Caco-2 (cell line): ENCODE measurements at regions not wholly inside any gene's neighbourhood (a gene's known extent, or its start where the extent isn't known, plus 50 kb on each side); places are given as distances from the start of the nearest gene placed in this dataset.

Experiments
- BruUV-seq: library from RNA; stranded (reverse); fragments of 400-500 nt; replicated peaks from 2 replicates; lab custom pipeline; 2021; lab: Mats Ljungman, UMichigan
- CTCF ChIA-PET: fragments of 300-600 bp; sonication (Branson Sonifier 250); formaldehyde crosslinking; loops from one replicate; lab custom pipeline; 2022; ENCODE audit warnings: antibody characterized with exemption; lab: Charles Lee
- POLR2A ChIA-PET: fragments of 300-600 bp; sonication (Branson Sonifier 250); formaldehyde crosslinking; loops from one replicate; lab custom pipeline; 2022; ENCODE audit warnings: antibody characterized with exemption; lab: Charles Lee
- DNase-seq, 2 experiments: peaks; one replicate each; pipeline versions ENCODE4 v3.0.0 to v3.0.0-alpha.2; 2020 to 2022
- H3K27me3 ChIP-seq: replicated peaks from 2 replicates; pipeline ENCODE4 v1.6.0; 2011; ENCODE audit warnings: low read length; ENCODE audit not compliant: control insufficient read depth, insufficient read depth
- H3K36me3 ChIP-seq: 2 replicates; pipeline ENCODE4 v1.5.1; 2011; ENCODE audit warnings: low read length; ENCODE audit not compliant: control insufficient read depth, insufficient read depth
- H3K4me1 ChIP-seq: fragments of 250-450 bp; sonication (Bioruptor Pico); 2 replicates; pipeline ENCODE4 v1.5.1; 2020; ENCODE audit warnings: mild to moderate bottlenecking
- H3K4me3 ChIP-seq: 2 replicates; pipeline ENCODE4 v1.5.1; 2011; ENCODE audit warnings: low read depth, mild to moderate bottlenecking, control low read depth, low read length
- H3K9me3 ChIP-seq: fragments of 250-450 bp; sonication (Bioruptor Pico); 2 replicates; pipeline ENCODE4 v1.5.1; 2020; ENCODE audit warnings: mild to moderate bottlenecking, moderate library complexity
- H3K27ac Mint-ChIP-seq: one replicate; pipeline ENCODE4 v1.8.0; 2022; ENCODE audit warnings: mixed read lengths; ENCODE audit not compliant: unreplicated experiment
- H3K27me3 Mint-ChIP-seq: one replicate; pipeline ENCODE4 v1.8.0; 2022; ENCODE audit warnings: mixed read lengths; ENCODE audit not compliant: insufficient read depth, unreplicated experiment
- H3K36me3 Mint-ChIP-seq: one replicate; pipeline ENCODE4 v1.8.0; 2022; ENCODE audit warnings: mild to moderate bottlenecking, mixed read lengths; ENCODE audit not compliant: insufficient read depth, unreplicated experiment
- H3K4me1 Mint-ChIP-seq: one replicate; pipeline ENCODE4 v1.8.0; 2022; ENCODE audit warnings: low read depth, mixed read lengths; ENCODE audit not compliant: unreplicated experiment
- H3K4me3 Mint-ChIP-seq: one replicate; pipeline ENCODE4 v1.8.0; 2022; ENCODE audit warnings: mild to moderate bottlenecking, moderate library complexity, mixed read lengths; ENCODE audit not compliant: unreplicated experiment
- H3K9me3 Mint-ChIP-seq: one replicate; pipeline ENCODE4 v1.8.0; 2022; ENCODE audit warnings: mixed read lengths; ENCODE audit not compliant: unreplicated experiment
- intact Hi-C: fragments of 100-400 bp; cut with micrococcal nuclease; formaldehyde crosslinking; loops from one replicate; pipeline ENCODE4 v1.10.0; 2022; ENCODE audit not compliant: unreplicated experiment
- TF ChIP-seq, protein P1 (sequence below), 2 experiments: fragments of 200-600 bp in 1 of 2; IDR thresholded peaks; 1 replicate in 1 of 2; 2 replicates in 1 of 2; pipeline versions ENCODE4 v1.5.1 to v1.8.0; 2011 to 2022; ENCODE audit warnings: antibody characterized with exemption in 1 of 2, control low read depth in 1 of 2, inconsistent platforms in 1 of 2, low read depth in 1 of 2, low read length in 1 of 2, mild to moderate bottlenecking in 1 of 2, moderate library complexity in 1 of 2; ENCODE audit not compliant: insufficient read depth in 1 of 2, severe bottlenecking in 1 of 2, unreplicated experiment in 1 of 2

DNA sequence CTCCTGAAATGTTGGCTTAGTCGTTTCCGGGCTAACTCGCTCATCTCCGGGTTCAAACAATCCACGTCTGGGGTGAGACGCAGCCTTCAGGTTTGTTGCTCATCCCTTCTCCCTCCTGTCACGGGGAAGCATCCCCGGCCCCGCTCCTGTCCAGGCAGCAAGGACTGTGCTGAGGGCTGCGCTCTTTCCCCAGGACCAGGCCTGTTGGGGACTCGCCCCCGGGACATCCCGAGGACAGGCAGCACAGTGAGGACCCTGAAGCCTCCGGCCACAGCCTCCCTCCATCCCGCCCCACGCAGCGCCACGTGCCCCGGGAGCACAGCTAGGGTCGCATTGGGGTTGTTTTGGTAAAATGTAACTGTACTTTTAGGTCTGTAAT, 252.0 kb downstream of the BRD1 start:
- no peak overlapping the region for H3K4me3 ChIP-seq
- no peaks in the 10 kb centered on the region for H3K4me1 Mint-ChIP-seq
- H3K36me3 Mint-ChIP-seq = no peaks in the 10 kb centered on the region
- peaks cover 3% of the 10 kb centered on the region for H3K27me3 Mint-ChIP-seq
- H3K4me3 Mint-ChIP-seq = no peak overlapping the region
- CTCF ChIA-PET = no interaction called here
- TF ChIP-seq, protein P1, sequence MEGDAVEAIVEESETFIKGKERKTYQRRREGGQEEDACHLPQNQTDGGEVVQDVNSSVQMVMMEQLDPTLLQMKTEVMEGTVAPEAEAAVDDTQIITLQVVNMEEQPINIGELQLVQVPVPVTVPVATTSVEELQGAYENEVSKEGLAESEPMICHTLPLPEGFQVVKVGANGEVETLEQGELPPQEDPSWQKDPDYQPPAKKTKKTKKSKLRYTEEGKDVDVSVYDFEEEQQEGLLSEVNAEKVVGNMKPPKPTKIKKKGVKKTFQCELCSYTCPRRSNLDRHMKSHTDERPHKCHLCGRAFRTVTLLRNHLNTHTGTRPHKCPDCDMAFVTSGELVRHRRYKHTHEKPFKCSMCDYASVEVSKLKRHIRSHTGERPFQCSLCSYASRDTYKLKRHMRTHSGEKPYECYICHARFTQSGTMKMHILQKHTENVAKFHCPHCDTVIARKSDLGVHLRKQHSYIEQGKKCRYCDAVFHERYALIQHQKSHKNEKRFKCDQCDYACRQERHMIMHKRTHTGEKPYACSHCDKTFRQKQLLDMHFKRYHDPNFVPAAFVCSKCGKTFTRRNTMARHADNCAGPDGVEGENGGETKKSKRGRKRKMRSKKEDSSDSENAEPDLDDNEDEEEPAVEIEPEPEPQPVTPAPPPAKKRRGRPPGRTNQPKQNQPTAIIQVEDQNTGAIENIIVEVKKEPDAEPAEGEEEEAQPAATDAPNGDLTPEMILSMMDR (IDR thresholded peaks at IDR 0.05; ENCODE audit: insufficient read depth in 1 of 2, low read depth in 1 of 2, low read length in 1 of 2, severe bottlenecking in 1 of 2, unreplicated experiment in 1 of 2) = no peak
- H3K9me3 Mint-ChIP-seq = no peaks in the 10 kb centered on the region
- no TSS peak for BruUV-seq
- no peaks in the 10 kb centered on the region for H3K4me1 ChIP-seq
- H3K27me3 ChIP-seq = no peaks in the 10 kb centered on the region
- POLR2A ChIA-PET = no interaction called here
- H3K27ac Mint-ChIP-seq = no peak overlapping the region
- peaks cover 4% of the 10 kb centered on the region; the same call in 1 of the 2 replicates for H3K9me3 ChIP-seq
- intact Hi-C loops = no loop called here
- no peaks in the 10 kb centered on the region for H3K36me3 ChIP-seq
- no peak for DNase-seq

DNA sequence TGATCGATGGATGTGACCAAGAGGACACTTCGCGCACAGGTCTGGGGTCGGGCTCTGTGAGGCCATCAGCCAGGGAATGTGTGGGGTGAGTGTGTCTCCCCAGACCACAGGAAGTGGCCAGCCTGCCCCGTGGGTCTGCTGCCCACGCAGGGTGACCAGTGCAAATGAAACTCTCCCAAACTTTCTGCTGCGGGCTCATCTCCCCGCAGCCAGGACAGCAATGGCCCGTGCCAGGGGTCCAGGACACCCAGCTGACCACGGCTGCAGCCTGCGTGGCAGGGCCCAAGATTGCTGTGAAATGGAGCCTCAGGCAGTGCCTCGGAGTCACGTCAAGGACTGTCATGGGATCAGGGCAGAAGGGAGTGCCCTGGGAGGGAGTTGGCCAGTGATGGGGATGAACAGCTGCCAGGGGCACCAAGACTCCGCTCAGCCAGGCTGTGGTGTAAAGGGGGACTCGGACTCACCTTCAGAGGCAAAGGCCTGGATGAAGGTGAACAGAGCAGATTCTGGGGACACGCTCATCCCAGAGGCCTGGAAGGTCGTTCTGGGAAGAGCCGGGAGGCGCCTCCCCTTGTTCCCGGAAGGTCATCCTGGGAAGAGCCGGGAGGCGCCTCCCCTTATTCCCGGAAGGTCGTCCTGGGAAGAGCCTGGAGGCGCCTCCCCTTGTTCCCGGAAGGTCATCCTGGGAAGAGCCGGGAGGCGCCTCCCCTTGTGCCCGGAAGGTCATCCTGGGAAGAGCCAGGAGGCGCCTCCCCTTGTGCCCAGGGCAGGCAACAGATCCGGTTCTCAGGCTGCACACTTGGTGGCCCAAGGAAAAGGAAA, 252.6 kb downstream of the BRD1 start:
- DNase-seq = no peak
- ChIA-PET POLR2A (no interaction called here), CTCF (no interaction called here)
- TF ChIP-seq, protein P1 (IDR thresholded peaks at IDR 0.05; ENCODE audit: insufficient read depth in 1 of 2, low read depth in 1 of 2, low read length in 1 of 2, severe bottlenecking in 1 of 2, unreplicated experiment in 1 of 2) = no peak
- H3K9me3 Mint-ChIP-seq = no peaks in the 10 kb centered on the region
- no peaks in the 10 kb centered on the region for H3K27me3 ChIP-seq
- H3K27ac Mint-ChIP-seq = no peak overlapping the region
- BruUV-seq = no TSS peak
- H3K4me1 ChIP-seq = no peaks in the 10 kb centered on the region
- H3K4me3 Mint-ChIP-seq = no peak overlapping the region
- intact Hi-C loops = no loop called here
- H3K4me3 ChIP-seq = no peak overlapping the region
- peaks cover 3% of the 10 kb centered on the region for H3K27me3 Mint-ChIP-seq
- no peaks in the 10 kb centered on the region for H3K36me3 ChIP-seq
- H3K4me1 Mint-ChIP-seq = no peaks in the 10 kb centered on the region
- H3K36me3 Mint-ChIP-seq = no peaks in the 10 kb centered on the region
- no peaks in the 10 kb centered on the region for H3K9me3 ChIP-seq

DNA sequence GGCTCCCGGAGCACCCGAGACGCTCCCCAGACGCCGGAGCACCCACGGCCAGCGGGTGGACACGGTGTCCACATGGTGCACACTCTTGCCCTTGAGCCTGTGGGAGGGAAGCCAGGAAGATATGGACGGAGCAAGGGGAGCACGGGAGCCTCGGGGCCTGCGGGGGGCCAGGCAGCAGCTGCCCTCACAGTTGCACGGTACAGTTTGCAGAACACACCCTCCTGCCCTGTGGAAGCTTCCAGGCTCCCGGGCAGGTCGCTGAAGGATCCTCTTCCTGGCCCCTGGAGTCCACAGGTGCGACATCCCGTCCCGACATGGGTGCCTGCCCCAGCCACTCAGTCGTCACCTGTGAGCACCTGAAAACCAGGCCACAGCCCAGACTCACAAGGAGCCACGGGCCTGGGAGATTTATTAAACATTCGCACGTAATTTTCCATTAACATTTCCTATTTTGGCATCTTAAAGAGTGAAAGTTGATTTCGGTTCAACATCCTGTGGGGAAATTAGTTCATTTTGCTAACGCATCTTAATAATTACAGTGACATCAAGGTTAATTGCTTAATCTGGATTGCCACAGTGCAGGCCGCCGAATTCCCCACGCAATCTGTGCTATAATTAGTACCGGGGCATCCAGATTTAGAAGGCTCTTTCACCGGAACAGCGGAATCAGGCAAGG, 253.3 kb downstream of the BRD1 start:
- intact Hi-C loops = no loop called here
- ChIA-PET POLR2A (no interaction called here), CTCF (no interaction called here)
- Histone ChIP-seq H3K27me3 (no peaks in the 10 kb centered on the region), H3K9me3 (no peaks in the 10 kb centered on the region), H3K36me3 (no peaks in the 10 kb centered on the region), H3K4me3 (no peak overlapping the region), H3K4me1 (no peaks in the 10 kb centered on the region)
- Mint-ChIP-seq H3K4me1 (no peaks in the 10 kb centered on the region), H3K4me3 (no peak overlapping the region), H3K27me3 (peaks cover 3% of the 10 kb centered on the region), H3K27ac (no peak overlapping the region), H3K36me3 (no peaks in the 10 kb centered on the region), H3K9me3 (no peaks in the 10 kb centered on the region)
- TF ChIP-seq, protein P1 (IDR thresholded peaks at IDR 0.05; ENCODE audit: insufficient read depth in 1 of 2, low read depth in 1 of 2, low read length in 1 of 2, severe bottlenecking in 1 of 2, unreplicated experiment in 1 of 2) = no peak
- no peak for DNase-seq
- BruUV-seq = no TSS peak
